Ascending aorta (tissue), 2 donors: ENCODE measurements at regions not wholly inside any gene's neighbourhood (a gene's known extent, or its start where the extent isn't known, plus 50 kb on each side); places are given as distances from the start of the nearest gene placed in this dataset.

Experiments
- DNase-seq, 2 donors: peaks; one replicate each; pipeline ENCODE4 v3.0.0-alpha.2; 2019; ENCODE audit warnings: low spot score in 2 of 2
- H3K27ac ChIP-seq, 2 donors: fragments of 200-600 bp; sonication (generic); one replicate each; pipeline ENCODE4 v1.5.1; 2016 to 2017; ENCODE audit warnings: mild to moderate bottlenecking in 1 of 2
- H3K27me3 ChIP-seq: fragments of 200-600 bp; sonication (generic); one replicate; pipeline ENCODE4 v1.5.1; 2017
- H3K36me3 ChIP-seq, 2 donors: fragments of 200-600 bp; sonication (generic); one replicate each; pipeline ENCODE4 v1.5.1; 2016
- H3K4me1 ChIP-seq, 2 donors: fragments of 200-600 bp; sonication (generic); one replicate each; pipeline ENCODE4 v1.5.1; 2016 to 2017; ENCODE audit warnings: mild to moderate bottlenecking in 1 of 2
- H3K4me3 ChIP-seq, 2 donors: fragments of 200-600 bp; sonication (generic); one replicate each; pipeline ENCODE4 v1.5.1; 2016 to 2017; ENCODE audit warnings: mild to moderate bottlenecking in 1 of 2
- H3K9me3 ChIP-seq, 2 donors: fragments of 200-600 bp; sonication (generic); one replicate each; pipeline ENCODE4 v1.5.1; 2016
- CTCF ChIP-seq, 3 experiments: fragments of 200-600 bp in 2 of 3; fragments of 450-650 bp in 1 of 3; sonication (generic) in 2 of 3; IDR thresholded peaks; one replicate each; pipeline ENCODE4 v1.5.1; 2016 to 2019; ENCODE audit warnings: antibody characterized with exemption in 3 of 3, mild to moderate bottlenecking in 1 of 3, moderate library complexity in 1 of 3
- intact Hi-C: fragments of 100-400 bp; cut with DNase I; formaldehyde crosslinking; loops from one replicate; pipeline ENCODE4 v1.15.1; 2023

GRCh38 chr2:230593765-230594164 lies 118.9 kb upstream of the CAB39 start:
- DNase-seq = no peak
- H3K27me3 ChIP-seq = no peaks in the 10 kb centered on the region
- intact Hi-C loops = no loop called here
- TF ChIP-seq CTCF (IDR thresholded peaks at IDR 0.05) = no peak
- no peaks in the 10 kb centered on the region for H3K9me3 ChIP-seq
- no peak overlapping the region for H3K4me3 ChIP-seq
- no peak overlapping the region for H3K27ac ChIP-seq
- H3K4me1 ChIP-seq = no peaks in the 10 kb centered on the region
- H3K36me3 ChIP-seq = no peaks in the 10 kb centered on the region

GRCh38 chr2:230594286-230594840 lies 118.3 kb upstream of the CAB39 start:
- no peaks in the 10 kb centered on the region for H3K9me3 ChIP-seq
- H3K4me3 ChIP-seq = no peak overlapping the region
- no peaks in the 10 kb centered on the region for H3K4me1 ChIP-seq
- H3K27me3 ChIP-seq = no peaks in the 10 kb centered on the region
- intact Hi-C loops = no loop called here
- no peak overlapping the region for H3K27ac ChIP-seq
- no peak for DNase-seq
- TF ChIP-seq CTCF (IDR thresholded peaks at IDR 0.05) = no peak
- no peaks in the 10 kb centered on the region for H3K36me3 ChIP-seq

GRCh38 chr2:230599853-230600252 lies 112.8 kb upstream of the CAB39 start:
- Histone ChIP-seq H3K27me3 (no peaks in the 10 kb centered on the region), H3K27ac (no peak overlapping the region), H3K4me3 (no peak overlapping the region), H3K36me3 (no peaks in the 10 kb centered on the region), H3K9me3 (no peaks in the 10 kb centered on the region), H3K4me1 (no peaks in the 10 kb centered on the region)
- no peak for DNase-seq
- TF ChIP-seq CTCF (IDR thresholded peaks at IDR 0.05) = no peak
- intact Hi-C loops = no loop called here

- H3K4me1 ChIP-seq = no peaks in the 10 kb centered on the region
- no peaks in the 10 kb centered on the region for H3K9me3 ChIP-seq
- H3K27me3 ChIP-seq = no peaks in the 10 kb centered on the region
- H3K36me3 ChIP-seq = no peaks in the 10 kb centered on the region
- no peak overlapping the region for H3K4me3 ChIP-seq
- intact Hi-C loops = no loop called here
- H3K27ac ChIP-seq = no peak overlapping the region
- no peak for DNase-seq
- TF ChIP-seq CTCF (IDR thresholded peaks at IDR 0.05) = no peak
Observed at GRCh38 chr2:230600285-230600684, 112.4 kb upstream of the CAB39 start.

- H3K9me3 ChIP-seq = no peaks in the 10 kb centered on the region
- H3K4me3 ChIP-seq = no peak overlapping the region
- no peaks in the 10 kb centered on the region for H3K36me3 ChIP-seq
- H3K27ac ChIP-seq = no peak overlapping the region
- TF ChIP-seq CTCF (IDR thresholded peaks at IDR 0.05) = no peak
- intact Hi-C loops = no loop called here
- no peaks in the 10 kb centered on the region for H3K4me1 ChIP-seq
- no peak for DNase-seq
- no peaks in the 10 kb centered on the region for H3K27me3 ChIP-seq
Observed at GRCh38 chr2:230600881-230601280, 111.8 kb upstream of the CAB39 start.

- no peak for DNase-seq
- intact Hi-C loops = no loop called here
- Histone ChIP-seq H3K4me3 (no peak overlapping the region), H3K36me3 (no peaks in the 10 kb centered on the region), H3K9me3 (no peaks in the 10 kb centered on the region), H3K27me3 (no peaks in the 10 kb centered on the region), H3K27ac (no peak overlapping the region), H3K4me1 (no peaks in the 10 kb centered on the region)
- no peak for TF ChIP-seq CTCF (IDR thresholded peaks at IDR 0.05)
Observed at GRCh38 chr2:230601510-230601909, 111.1 kb upstream of the CAB39 start.
